GM20000 (cell line): ENCODE measurements at regions not wholly inside any gene's neighbourhood (a gene's known extent, or its start where the extent isn't known, plus 50 kb on each side); places are given as distances from the start of the nearest gene placed in this dataset.

ENCODE experiments used
- DNase-seq: peaks from one replicate; pipeline ENCODE4 v3.0.0; 2012; ENCODE audit warnings: low spot score
- CTCF ChIP-seq: IDR thresholded peaks from 2 replicates; pipeline ENCODE4 v1.5.1; 2012; ENCODE audit warnings: mild to moderate bottlenecking, control low read depth; ENCODE audit errors: extremely low read depth, missing control alignments

- DNase-seq = no peak
- no peak for TF ChIP-seq CTCF
These were observed 242.2 kb upstream of the PCDH18 start for GRCh38 chr4:137774501-137774900.

- no peak for DNase-seq
- TF ChIP-seq CTCF = no peak
These were observed 236.6 kb upstream of the PCDH18 start for GRCh38 chr4:137768881-137769280.

- DNase-seq = no peak
- TF ChIP-seq CTCF = no peak
These were observed 235.9 kb upstream of the PCDH18 start for GRCh38 chr4:137768196-137768595.

GRCh38 chr4:137762591-137762990 lies 230.3 kb upstream of the PCDH18 start:
- TF ChIP-seq CTCF = no peak
- no peak for DNase-seq

GRCh38 chr4:137754652-137755471 lies 222.6 kb upstream of the PCDH18 start:
- DNase-seq = no peak
- TF ChIP-seq CTCF = no peak

- no peak for TF ChIP-seq CTCF
- DNase-seq = no peak
These were observed 217.2 kb upstream of the PCDH18 start for GRCh38 chr4:137749466-137749865.

GRCh38 chr4:137748616-137749015 lies 216.3 kb upstream of the PCDH18 start:
- no peak for TF ChIP-seq CTCF
- DNase-seq = no peak
